Pulmonary artery endothelial cell (primary cell): ENCODE measurements at regions not wholly inside any gene's neighbourhood (a gene's known extent, or its start where the extent isn't known, plus 50 kb on each side); places are given as distances from the start of the nearest gene placed in this dataset.
"Not testable (repeated sequence)": the region's sequence is repeated elsewhere in the genome, so short reads cannot be mapped to it uniquely, and the experiment has no call there.

Experiments
- DNase-seq: peaks from one replicate; pipeline ENCODE4 v3.0.0-alpha.2; 2011; ENCODE audit warnings: low read depth, low spot score

- no peak for DNase-seq
Measured at GRCh38 chr2:33907866-33908265, 308.8 kb upstream of the FAM98A start.

- not testable (repeated sequence) for DNase-seq
Measured at GRCh38 chr2:33906129-33906528, 307.0 kb upstream of the FAM98A start.

- no peak for DNase-seq
Measured at GRCh38 chr2:33904801-33905200, 305.7 kb upstream of the FAM98A start.

DNA sequence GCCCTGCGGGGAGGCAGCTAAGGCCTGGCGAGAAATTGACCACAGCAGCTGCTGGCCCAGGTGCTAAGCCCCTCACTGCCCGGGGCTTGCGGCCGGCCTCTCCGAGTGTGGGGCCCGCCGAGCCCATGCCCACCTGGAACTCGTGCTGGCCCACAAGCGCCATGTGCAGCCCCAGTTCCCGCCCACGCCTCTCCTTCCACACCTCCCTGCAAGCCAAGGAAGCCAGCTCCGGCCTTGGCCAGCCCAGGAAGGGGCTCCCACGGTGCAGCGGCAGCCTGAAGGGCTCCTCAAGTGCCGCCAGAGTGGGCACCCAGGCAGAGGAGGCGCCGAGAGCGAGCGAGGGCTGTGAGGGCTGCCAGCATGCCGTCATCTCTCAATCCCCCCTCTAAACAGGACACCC is 304.6 kb upstream of the FAM98A start:
- DNase-seq: no peak

DNA sequence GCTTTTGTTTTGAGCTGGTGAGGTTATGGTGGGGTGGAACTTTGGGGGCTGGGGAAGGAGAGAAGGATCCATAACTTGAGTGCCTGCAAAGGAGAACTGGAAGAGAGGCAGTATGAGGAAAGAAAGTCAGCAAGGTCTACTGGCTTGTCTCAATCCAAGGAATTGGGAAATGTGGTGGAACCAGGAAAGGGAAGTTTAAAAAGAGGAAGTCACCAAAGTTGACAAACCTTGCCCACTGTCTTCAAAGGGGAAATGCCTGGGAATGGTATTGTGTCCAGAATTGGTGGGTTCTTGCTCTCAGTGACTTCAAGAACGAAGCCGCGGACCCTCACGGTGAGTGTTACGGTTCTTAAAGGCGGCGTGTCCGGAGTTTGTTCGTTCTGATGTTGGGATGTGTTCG is 304.1 kb upstream of the FAM98A start:
- DNase-seq: no peak

DNA sequence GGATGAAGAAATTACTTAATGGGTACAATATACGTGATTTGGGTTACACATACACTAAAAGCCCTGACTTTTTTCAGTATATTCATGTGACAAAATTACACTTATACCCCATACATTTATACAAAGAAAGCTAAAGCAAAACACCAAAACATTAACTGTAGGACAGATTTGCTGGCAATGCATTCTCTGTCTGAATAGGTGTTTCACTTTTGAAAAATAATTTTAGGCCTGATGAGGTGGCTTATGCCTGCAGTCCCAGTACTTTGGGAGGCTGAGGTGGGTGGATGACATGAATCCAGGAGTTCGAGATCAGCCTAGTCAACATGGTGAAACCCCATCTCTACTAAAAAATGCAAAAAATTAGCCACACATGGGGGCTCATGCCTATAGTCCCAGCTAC is 301.5 kb upstream of the FAM98A start:
- DNase-seq: no peak

DNA sequence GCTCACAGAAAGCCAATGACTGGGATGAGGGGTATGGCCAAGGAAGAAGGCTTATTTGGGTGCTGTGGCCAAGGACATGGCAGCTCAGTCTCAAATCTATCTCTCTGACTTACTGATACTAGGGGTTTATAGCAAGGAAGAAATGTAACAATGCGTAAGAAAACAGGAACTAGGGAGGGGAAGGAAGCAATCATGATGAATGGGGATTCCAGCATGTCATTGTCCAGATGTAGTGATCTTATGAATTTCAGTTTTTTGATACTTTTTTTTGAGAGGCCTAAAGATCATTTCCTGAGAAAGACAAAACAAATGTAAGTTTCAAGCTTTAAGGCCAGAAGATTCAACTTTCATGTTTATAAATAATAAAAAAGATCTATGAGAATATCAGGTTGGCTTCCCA is 298.6 kb upstream of the FAM98A start:
- DNase-seq: no peak

- no peak for DNase-seq
Measured at GRCh38 chr2:33893824-33894223, 294.7 kb upstream of the FAM98A start.

GRCh38 chr2:33891616-33892015 is 292.5 kb upstream of the FAM98A start:
- no peak for DNase-seq

DNA sequence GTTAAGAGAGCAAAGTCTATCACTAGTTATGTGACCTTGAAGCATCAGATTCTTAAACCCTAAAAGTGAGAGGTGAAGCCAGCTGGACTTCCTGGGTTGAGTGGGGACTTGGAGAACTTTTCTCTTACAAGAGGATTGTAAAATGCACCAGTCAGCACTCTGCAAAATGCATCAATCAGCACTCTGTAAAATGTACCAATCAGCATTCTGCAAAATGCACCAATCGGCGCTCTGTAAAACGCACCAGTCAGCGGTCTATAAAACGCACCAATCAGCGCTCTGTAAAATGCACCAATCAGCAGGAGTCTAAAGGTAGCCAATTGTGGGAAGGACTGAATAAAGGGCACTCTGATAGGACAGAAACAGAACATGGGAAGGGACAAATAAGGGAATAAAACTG is 291.6 kb upstream of the FAM98A start:
- DNase-seq: no peak

GRCh38 chr2:33877348-33878016 is 278.4 kb upstream of the FAM98A start:
- DNase-seq: no peak

GRCh38 chr2:33873076-33873605 is 274.0 kb upstream of the FAM98A start:
- DNase-seq: no peak

DNA sequence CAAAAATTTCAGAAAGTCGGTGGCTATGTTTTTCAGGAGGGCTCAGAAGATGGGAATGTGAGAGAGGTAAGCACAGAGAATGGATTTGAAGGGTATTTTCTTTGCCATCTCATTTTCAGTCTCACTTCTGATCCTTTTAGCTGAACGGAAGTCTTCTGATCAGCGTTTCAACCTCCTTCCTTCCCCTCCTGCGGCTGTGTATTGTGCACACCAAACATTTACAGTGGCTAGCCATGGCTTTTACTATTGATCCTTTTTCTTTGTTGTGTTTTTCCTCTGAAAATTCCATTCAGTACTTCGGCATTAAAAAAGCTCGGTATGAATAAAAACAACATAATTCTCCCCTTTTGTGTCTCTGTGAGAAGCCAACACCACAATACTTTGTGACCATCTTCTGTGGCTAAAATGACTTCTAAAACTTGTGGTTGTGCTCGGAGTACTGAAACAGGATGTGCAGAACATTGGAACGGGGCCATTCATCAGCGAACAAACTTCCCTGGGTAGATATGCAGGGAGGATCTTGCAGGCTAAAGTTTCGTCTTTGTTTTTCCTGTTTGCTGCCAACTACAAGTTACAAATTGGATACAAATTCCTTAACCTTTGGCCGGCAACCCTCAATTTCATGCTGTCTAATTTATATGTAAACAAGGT is 260.8 kb upstream of the FAM98A start:
- no peak for DNase-seq

- no peak for DNase-seq
Measured at GRCh38 chr2:33859176-33859575, 260.1 kb upstream of the FAM98A start.

- DNase-seq: no peak
Measured at GRCh38 chr2:33848486-33848885, 249.4 kb upstream of the FAM98A start.

- DNase-seq: no peak
Measured at GRCh38 chr2:33839791-33840190, 240.7 kb upstream of the FAM98A start.

- DNase-seq: no peak
Measured at GRCh38 chr2:33836628-33837027, 237.5 kb upstream of the FAM98A start.

DNA sequence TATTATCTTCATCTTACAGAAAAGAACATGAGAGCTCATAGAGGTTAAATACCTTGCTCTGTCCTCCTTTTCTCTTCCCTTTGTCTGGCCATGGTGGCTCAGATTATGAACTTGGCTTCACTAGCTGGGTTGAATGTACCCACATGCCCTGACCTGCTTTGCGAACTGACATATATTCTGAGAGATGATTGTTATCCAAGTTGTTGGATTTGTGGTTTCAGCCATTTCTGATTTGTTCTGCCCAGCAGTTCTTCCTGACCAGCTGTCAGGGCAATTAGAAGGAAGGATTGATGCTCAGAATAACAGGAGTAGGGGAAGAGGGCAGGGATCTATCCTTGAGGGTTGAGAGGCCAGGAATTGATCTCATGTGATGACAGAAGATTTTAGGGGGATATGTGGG is 236.8 kb upstream of the FAM98A start:
- DNase-seq: no peak

GRCh38 chr2:33822964-33823363 is 223.9 kb upstream of the FAM98A start:
- DNase-seq: no peak

DNA sequence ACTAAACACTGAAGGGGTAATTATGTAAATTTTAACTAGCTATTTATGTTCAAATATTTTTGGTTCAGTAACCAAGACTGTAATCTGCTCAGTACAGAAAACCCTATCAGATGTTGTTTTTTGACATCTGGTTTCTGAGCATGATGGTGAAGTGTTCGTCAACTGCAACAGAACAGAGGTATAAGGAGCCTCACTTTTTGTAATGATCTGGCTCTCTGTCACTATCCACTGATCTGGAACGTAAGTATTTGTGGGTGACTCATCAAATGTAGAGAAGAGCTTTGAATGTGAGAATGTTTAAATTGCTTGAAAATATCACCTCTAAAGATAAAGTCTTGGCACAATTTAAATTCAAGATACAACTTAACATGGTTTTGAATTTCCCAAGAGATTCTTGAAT is 213.6 kb upstream of the FAM98A start:
- no peak for DNase-seq

DNA sequence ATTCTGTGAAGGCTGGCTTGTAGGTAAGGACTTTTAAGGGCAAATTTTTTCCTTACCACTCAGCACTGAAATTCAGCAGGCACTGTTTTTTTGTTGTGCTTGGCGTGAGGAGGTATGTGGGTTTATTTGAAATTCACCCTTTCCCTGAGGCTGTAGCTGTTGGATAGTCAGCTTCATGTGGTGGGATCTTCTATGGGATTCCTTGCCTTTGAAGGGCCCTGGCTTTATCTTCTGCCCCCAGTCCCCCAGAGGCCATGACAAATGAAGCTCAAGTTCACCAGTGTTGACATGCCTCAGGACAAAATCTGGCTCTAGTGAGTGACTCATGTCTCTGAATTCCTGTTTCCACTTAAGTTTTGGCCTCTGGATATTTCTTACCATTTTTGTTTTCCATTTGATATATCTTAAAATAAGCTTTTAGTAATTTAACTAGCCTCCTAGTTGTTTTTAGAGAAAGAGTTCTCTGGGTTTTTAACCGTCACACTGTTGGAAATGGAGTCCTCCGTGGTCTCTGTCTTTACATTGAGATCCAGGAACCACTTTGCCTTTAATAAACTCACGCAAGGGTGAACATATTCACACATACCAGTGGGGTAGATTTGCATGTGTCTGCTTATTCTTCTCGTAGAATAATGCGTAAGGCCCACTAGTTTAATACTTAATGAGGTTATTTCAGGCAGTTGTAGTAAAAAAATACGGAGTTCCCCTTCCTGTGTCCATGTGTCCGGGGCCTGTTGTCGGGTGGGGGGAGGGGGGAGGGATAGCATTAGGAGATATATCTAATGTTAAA is 211.1 kb upstream of the FAM98A start:
- no peak for DNase-seq

DNA sequence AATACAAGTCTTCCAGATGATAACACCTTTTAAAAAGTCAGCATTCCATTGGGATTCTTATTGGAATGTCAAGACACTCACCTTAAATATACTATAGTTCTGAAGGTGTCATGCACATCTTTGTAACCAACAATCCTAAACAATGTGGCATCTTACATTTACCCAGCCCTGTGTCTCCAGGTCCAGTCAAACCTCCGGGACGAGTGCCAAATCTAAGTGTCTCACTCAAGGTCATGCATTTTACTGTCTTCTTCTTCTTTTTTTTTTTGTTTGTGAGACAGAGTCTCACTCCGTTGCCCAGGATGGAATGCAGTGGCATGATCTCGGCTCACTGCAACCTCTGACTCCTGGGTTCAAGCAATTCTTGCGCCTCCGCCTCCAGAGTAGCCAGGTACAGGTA is 206.9 kb upstream of the FAM98A start:
- no peak for DNase-seq
